ENCODE measurements at regions not wholly inside any gene's neighbourhood (a gene's known extent, or its start where the extent isn't known, plus 50 kb on each side); places are given as distances from the start of the nearest gene placed in this dataset.

- no peak for TF ChIP-seq POLR2A (IDR thresholded peaks at IDR 0.05; ENCODE audit: low read length)
- no peak for TF ChIP-seq CEBPB (IDR thresholded peaks at IDR 0.05)
- no peak for TF ChIP-seq RCOR1 (IDR thresholded peaks at IDR 0.05; ENCODE audit: low read depth, low read length)
- no peak for TF ChIP-seq SMC3 (IDR thresholded peaks at IDR 0.05)
- no peak for TF ChIP-seq NFE2L2 (conservative IDR thresholded peaks at IDR 0.05; ENCODE audit: low read length)
- TF ChIP-seq SREBF2 (IDR thresholded peaks at IDR 0.05), result no peak
- no peak for TF ChIP-seq RAD21 (conservative IDR thresholded peaks at IDR 0.05 in 1 of 2, IDR thresholded peaks at IDR 0.05 in 1 of 2)
- no peak for TF ChIP-seq RFX5 (IDR thresholded peaks at IDR 0.05)
- TF ChIP-seq E2F6 (IDR thresholded peaks at IDR 0.05; ENCODE audit: borderline replicate concordance, low read depth), result no peak
- TF ChIP-seq JUN (IDR thresholded peaks at IDR 0.05), result no peak
- TF ChIP-seq GATA3 (IDR thresholded peaks at IDR 0.05; ENCODE audit: borderline replicate concordance), result no peak
- TF ChIP-seq ESRRA (IDR thresholded peaks at IDR 0.05; ENCODE audit: borderline replicate concordance, low read length), result no peak
Measured at GRCh38 chr1:239960366-239960765, 131.3 kb upstream of the FMN2 start.

GRCh38 chr1:239963856-239964255 lies 127.8 kb upstream of the FMN2 start:
- Histone ChIP-seq H3K27ac (no peak overlapping the region), H3K9me3 (no peaks in the 10 kb centered on the region), H3K4me1 (no peaks in the 10 kb centered on the region), H3K4me3 (no peak overlapping the region), H3K4me2 (no peak overlapping the region)
- ATAC-seq (no peak), DNase-seq (ENCODE audit: low read depth in 1 of 2, low spot score in 1 of 2) (no peak), FAIRE-seq (no peak)
- CTCF ChIA-PET, result interaction anchor here (3.0 kb wide), 1 partner anchor 13 kb away, joined by 14 read pairs; no protein-coding TSS in a partner anchor
- TF ChIP-seq, protein P1, sequence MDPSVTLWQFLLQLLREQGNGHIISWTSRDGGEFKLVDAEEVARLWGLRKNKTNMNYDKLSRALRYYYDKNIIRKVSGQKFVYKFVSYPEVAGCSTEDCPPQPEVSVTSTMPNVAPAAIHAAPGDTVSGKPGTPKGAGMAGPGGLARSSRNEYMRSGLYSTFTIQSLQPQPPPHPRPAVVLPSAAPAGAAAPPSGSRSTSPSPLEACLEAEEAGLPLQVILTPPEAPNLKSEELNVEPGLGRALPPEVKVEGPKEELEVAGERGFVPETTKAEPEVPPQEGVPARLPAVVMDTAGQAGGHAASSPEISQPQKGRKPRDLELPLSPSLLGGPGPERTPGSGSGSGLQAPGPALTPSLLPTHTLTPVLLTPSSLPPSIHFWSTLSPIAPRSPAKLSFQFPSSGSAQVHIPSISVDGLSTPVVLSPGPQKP (IDR thresholded peaks at IDR 0.05; ENCODE audit: low read depth, low read length), result no peak
- TF ChIP-seq ZFP36 (IDR thresholded peaks at IDR 0.05; ENCODE audit: borderline replicate concordance, partially characterized antibody) (no peak), ATOH8 (CRISPR knock-in tag; IDR thresholded peaks at IDR 0.05; ENCODE audit: low read depth) (no peak), CHD2 (IDR thresholded peaks at IDR 0.05; ENCODE audit: low read length, partially characterized antibody) (no peak), BCL3 (IDR thresholded peaks at IDR 0.05) (no peak), ZNF302 (CRISPR knock-in tag; IDR thresholded peaks at IDR 0.05) (no peak), CBX2 (IDR thresholded peaks at IDR 0.05; ENCODE audit: borderline replicate concordance, low read depth) (no peak), EHMT2 (IDR thresholded peaks at IDR 0.05; ENCODE audit: low read depth) (no peak), ZC3H11A (IDR thresholded peaks at IDR 0.05) (no peak), NPAS2 (CRISPR knock-in tag; IDR thresholded peaks at IDR 0.05; ENCODE audit: borderline replicate concordance) (no peak)
- POLR2A ChIA-PET, result no interaction called here
- WGBS (ENCODE audit: missing lambda C conversion rate), result 49% methylated on average over 6 of the region's 6 CpGs

More at GRCh38 chr1:239960366-239960765, 131.3 kb upstream of the FMN2 start:
- Histone ChIP-seq H3K27ac (no peak overlapping the region), H3K4me2 (no peak overlapping the region), H3K4me3 (no peak overlapping the region), H3K9me3 (no peaks in the 10 kb centered on the region), H3K4me1 (no peaks in the 10 kb centered on the region)
- no peak for DNase-seq (ENCODE audit: low read depth in 1 of 2, low spot score in 1 of 2)
- 2% methylated on average over 2 of the region's 2 CpGs for WGBS (ENCODE audit: missing lambda C conversion rate)
- ChIA-PET CTCF (interaction anchor here (1.8 kb wide), 1 partner anchor 9 kb away, joined by 12 read pairs; no protein-coding TSS in a partner anchor), POLR2A (no interaction called here)
- FAIRE-seq, result no peak
- no peak for ATAC-seq

Data from A549 (cell line).